Liver (tissue), 8 donors: ENCODE measurements at regions not wholly inside any gene's neighbourhood (a gene's known extent, or its start where the extent isn't known, plus 50 kb on each side); places are given as distances from the start of the nearest gene placed in this dataset.
A peak's percentile ranks its signal among the peaks of the same experiment; 100 is the strongest.

Experiments used
- DNase-seq: peaks from one replicate; pipeline ENCODE4 v3.0.0-alpha.2; 2017; ENCODE audit warnings: low spot score
- H3K27ac ChIP-seq, 2 donors: one replicate each; pipeline ENCODE4 v1.7.0; 2013; ENCODE audit warnings: inconsistent platforms in 2 of 2, low read length in 2 of 2, control low read depth in 1 of 2, low read depth in 1 of 2, mild to moderate bottlenecking in 1 of 2
- H3K27me3 ChIP-seq, 4 donors: one replicate each; pipeline versions ENCODE4 v1.6.1 to v1.7.0; 2013; ENCODE audit warnings: low read length in 3 of 4, inconsistent platforms in 1 of 4, mild to moderate bottlenecking in 1 of 4, moderate library complexity in 1 of 4; ENCODE audit not compliant: control insufficient read depth in 4 of 4, insufficient read depth in 4 of 4
- H3K36me3 ChIP-seq, 4 donors: one replicate each; pipeline versions ENCODE4 v1.6.1 to v1.7.0; 2013; ENCODE audit warnings: low read length in 3 of 4, mild to moderate bottlenecking in 3 of 4, low read depth in 1 of 4, moderate library complexity in 1 of 4; ENCODE audit not compliant: control insufficient read depth in 4 of 4, insufficient read depth in 3 of 4
- H3K4me1 ChIP-seq, 4 donors: one replicate each; pipeline versions ENCODE4 v1.6.1 to v1.7.0; 2013; ENCODE audit warnings: low read length in 3 of 4, mild to moderate bottlenecking in 3 of 4, moderate library complexity in 1 of 4; ENCODE audit not compliant: control insufficient read depth in 4 of 4, insufficient read depth in 4 of 4
- H3K4me3 ChIP-seq, 3 donors: one replicate each; pipeline versions ENCODE4 v1.6.1 to v1.7.0; 2013; ENCODE audit warnings: low read length in 3 of 3, control low read depth in 1 of 3, low read depth in 1 of 3, mild to moderate bottlenecking in 1 of 3
- H3K9ac ChIP-seq, 2 donors: one replicate each; pipeline ENCODE4 v1.7.0; 2013; ENCODE audit warnings: low read length in 2 of 2, mild to moderate bottlenecking in 2 of 2, moderate library complexity in 2 of 2, control low read depth in 1 of 2, low read depth in 1 of 2
- H3K9me3 ChIP-seq, 4 donors: one replicate each; pipeline versions ENCODE4 v1.6.1 to v1.7.0; 2013; ENCODE audit warnings: low read length in 3 of 4; ENCODE audit not compliant: control insufficient read depth in 4 of 4
- EGR1 ChIP-seq, 2 donors: IDR thresholded peaks; 2 replicates each; pipeline ENCODE4 v1.6.1; 2016 to 2018; ENCODE audit warnings: antibody characterized with exemption in 2 of 2, low read depth in 2 of 2
- FOXA1 ChIP-seq: IDR thresholded peaks from 2 replicates; pipeline ENCODE4 v1.6.1; 2016; ENCODE audit warnings: antibody characterized with exemption
- FOXA2 ChIP-seq: IDR thresholded peaks from 2 replicates; pipeline ENCODE4 v1.6.1; 2016; ENCODE audit warnings: antibody characterized with exemption
- GABPA ChIP-seq, 2 donors: IDR thresholded peaks in 1 of 2; conservative IDR thresholded peaks in 1 of 2; 2 replicates each; pipeline ENCODE4 v1.6.1; 2016; ENCODE audit warnings: antibody characterized with exemption in 2 of 2, mild to moderate bottlenecking in 1 of 2, moderate library complexity in 1 of 2
- HNF4A ChIP-seq, 2 donors: conservative IDR thresholded peaks; 2 replicates each; pipeline ENCODE4 v1.6.1; 2016; ENCODE audit warnings: antibody characterized with exemption in 2 of 2, mild to moderate bottlenecking in 2 of 2
- HNF4G ChIP-seq: IDR thresholded peaks from 2 replicates; pipeline ENCODE4 v1.6.1; 2016; ENCODE audit warnings: antibody characterized with exemption
- JUND ChIP-seq, 2 donors: IDR thresholded peaks; 2 replicates each; pipeline ENCODE4 v1.6.1; 2016; ENCODE audit warnings: antibody characterized with exemption in 2 of 2
- NR2F2 ChIP-seq: IDR thresholded peaks from 2 replicates; pipeline ENCODE4 v1.6.1; 2016; ENCODE audit warnings: antibody characterized with exemption
- RAD21 ChIP-seq, 2 donors: IDR thresholded peaks; 2 replicates each; pipeline ENCODE4 v1.6.1; 2016; ENCODE audit warnings: antibody characterized with exemption in 2 of 2, mild to moderate bottlenecking in 2 of 2
- RXRA ChIP-seq, 2 donors: IDR thresholded peaks; 2 replicates each; pipeline ENCODE4 v1.6.1; 2017 to 2018; ENCODE audit warnings: antibody characterized with exemption in 2 of 2, mild to moderate bottlenecking in 1 of 2
- SP1 ChIP-seq: IDR thresholded peaks from 2 replicates; pipeline ENCODE4 v1.6.1; 2018; ENCODE audit warnings: antibody characterized with exemption, mild to moderate bottlenecking
- TAF1 ChIP-seq: conservative IDR thresholded peaks from 2 replicates; pipeline ENCODE4 v1.6.1; 2016; ENCODE audit warnings: antibody characterized with exemption, mild to moderate bottlenecking
- YY1 ChIP-seq: IDR thresholded peaks from 2 replicates; pipeline ENCODE4 v1.6.1; 2016; ENCODE audit warnings: antibody characterized with exemption, mild to moderate bottlenecking
- WGBS: extraction: QIAGEN DNeasy Blood & Tissue Kit; methylation state at CpG from one replicate; pipeline ENCODE4 v1.1.7; 2013; 5-methylcytosine and 5-hydroxymethylcytosine counted together
- TF ChIP-seq, protein P1 (sequence below): fragments of 150-350 bp; IDR thresholded peaks from 2 replicates; pipeline ENCODE4 v1.5.1; 2017; ENCODE audit warnings: improper control_type of control experiment, low read depth, low read length; ENCODE audit not compliant: missing input control
- TF ChIP-seq, protein P2 (sequence below): IDR thresholded peaks from 2 replicates; pipeline ENCODE4 v1.6.1; 2016; ENCODE audit warnings: antibody characterized with exemption
- TF ChIP-seq, protein P3 (sequence below): IDR thresholded peaks from 2 replicates; pipeline ENCODE4 v1.6.1; 2016; ENCODE audit warnings: antibody characterized with exemption
- TF ChIP-seq, protein P4 (sequence below): IDR thresholded peaks from 2 replicates; pipeline ENCODE4 v1.6.1; 2016; ENCODE audit warnings: antibody characterized with exemption
- TF ChIP-seq, protein P5 (sequence below): IDR thresholded peaks from 2 replicates; pipeline ENCODE4 v1.6.1; 2016; ENCODE audit warnings: antibody characterized with exemption, mild to moderate bottlenecking
- donor health status: healthy.
- donor health status: healthy.
- donor health status: healthy.
- donor health status: healthy.
- donor health status: healthy.

DNA sequence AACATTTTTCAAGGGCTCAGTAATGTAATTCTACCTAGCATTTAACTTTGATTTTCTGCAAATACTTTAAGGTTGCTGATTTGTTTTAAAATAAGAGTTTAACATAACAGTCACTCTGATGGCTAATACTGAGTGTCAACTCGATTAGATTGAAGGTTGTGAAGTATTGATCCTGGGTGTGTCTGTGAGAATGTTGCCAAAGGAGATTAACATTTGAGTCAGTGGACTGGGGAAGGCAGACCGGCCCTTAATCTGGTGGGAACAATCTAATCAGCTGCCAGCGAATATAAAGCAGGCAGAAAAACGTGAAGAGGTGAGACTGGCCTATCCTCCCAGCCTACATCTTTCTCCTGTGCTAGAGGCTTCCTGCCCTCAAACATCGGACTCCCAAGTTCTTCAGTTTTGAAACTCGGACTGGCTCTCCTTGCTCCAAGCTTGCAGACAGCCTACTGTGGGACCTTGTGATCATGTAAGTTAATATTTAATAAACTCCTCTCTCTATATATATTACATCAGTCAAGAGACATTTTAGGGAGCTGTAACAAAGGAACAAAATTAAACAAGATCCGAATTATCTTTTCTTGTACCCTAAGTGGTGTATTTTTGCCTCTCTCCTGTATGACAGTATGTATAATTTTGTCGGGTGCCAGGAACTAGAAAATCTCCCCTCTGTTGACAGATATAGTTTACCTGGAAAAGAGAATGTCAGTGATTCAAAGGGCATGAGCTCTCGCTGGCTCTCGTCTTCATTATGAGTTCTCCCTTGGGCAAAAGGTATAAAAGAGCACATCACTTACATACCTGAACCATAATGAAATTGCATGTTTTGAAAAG is 576.1 kb downstream of the LRRC70 start:
- WGBS, result 51% methylated on average over 10 of the region's 10 CpGs
- H3K27ac ChIP-seq, result no peak overlapping the region
- H3K27me3 ChIP-seq, result no peaks in the 10 kb centered on the region
- no peak for DNase-seq
- H3K4me1 ChIP-seq, result peaks cover 0 to 10% (median 6%) of the 10 kb centered on the region in 4 donors
- TF ChIP-seq, protein P1, sequence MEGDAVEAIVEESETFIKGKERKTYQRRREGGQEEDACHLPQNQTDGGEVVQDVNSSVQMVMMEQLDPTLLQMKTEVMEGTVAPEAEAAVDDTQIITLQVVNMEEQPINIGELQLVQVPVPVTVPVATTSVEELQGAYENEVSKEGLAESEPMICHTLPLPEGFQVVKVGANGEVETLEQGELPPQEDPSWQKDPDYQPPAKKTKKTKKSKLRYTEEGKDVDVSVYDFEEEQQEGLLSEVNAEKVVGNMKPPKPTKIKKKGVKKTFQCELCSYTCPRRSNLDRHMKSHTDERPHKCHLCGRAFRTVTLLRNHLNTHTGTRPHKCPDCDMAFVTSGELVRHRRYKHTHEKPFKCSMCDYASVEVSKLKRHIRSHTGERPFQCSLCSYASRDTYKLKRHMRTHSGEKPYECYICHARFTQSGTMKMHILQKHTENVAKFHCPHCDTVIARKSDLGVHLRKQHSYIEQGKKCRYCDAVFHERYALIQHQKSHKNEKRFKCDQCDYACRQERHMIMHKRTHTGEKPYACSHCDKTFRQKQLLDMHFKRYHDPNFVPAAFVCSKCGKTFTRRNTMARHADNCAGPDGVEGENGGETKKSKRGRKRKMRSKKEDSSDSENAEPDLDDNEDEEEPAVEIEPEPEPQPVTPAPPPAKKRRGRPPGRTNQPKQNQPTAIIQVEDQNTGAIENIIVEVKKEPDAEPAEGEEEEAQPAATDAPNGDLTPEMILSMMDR, result no peak
- TF ChIP-seq, protein P2, sequence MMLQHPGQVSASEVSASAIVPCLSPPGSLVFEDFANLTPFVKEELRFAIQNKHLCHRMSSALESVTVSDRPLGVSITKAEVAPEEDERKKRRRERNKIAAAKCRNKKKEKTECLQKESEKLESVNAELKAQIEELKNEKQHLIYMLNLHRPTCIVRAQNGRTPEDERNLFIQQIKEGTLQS, result no peak
- TF ChIP-seq HNF4G, result no peak
- no peak for TF ChIP-seq NR2F2
- no peak for TF ChIP-seq FOXA2
- TF ChIP-seq RAD21 (IDR thresholded peaks at IDR 0.05), result no peak
- TF ChIP-seq FOXA1, result no peak
- no peak for TF ChIP-seq YY1
- TF ChIP-seq HNF4A (conservative IDR thresholded peaks at IDR 0.05), result peak; percentile 9 to 36
- TF ChIP-seq, protein P3, sequence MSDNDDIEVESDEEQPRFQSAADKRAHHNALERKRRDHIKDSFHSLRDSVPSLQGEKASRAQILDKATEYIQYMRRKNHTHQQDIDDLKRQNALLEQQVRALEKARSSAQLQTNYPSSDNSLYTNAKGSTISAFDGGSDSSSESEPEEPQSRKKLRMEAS, result no peak
- TF ChIP-seq, protein P4, sequence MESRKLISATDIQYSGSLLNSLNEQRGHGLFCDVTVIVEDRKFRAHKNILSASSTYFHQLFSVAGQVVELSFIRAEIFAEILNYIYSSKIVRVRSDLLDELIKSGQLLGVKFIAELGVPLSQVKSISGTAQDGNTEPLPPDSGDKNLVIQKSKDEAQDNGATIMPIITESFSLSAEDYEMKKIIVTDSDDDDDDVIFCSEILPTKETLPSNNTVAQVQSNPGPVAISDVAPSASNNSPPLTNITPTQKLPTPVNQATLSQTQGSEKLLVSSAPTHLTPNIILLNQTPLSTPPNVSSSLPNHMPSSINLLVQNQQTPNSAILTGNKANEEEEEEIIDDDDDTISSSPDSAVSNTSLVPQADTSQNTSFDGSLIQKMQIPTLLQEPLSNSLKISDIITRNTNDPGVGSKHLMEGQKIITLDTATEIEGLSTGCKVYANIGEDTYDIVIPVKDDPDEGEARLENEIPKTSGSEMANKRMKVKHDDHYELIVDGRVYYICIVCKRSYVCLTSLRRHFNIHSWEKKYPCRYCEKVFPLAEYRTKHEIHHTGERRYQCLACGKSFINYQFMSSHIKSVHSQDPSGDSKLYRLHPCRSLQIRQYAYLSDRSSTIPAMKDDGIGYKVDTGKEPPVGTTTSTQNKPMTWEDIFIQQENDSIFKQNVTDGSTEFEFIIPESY, result no peak
- peak; percentile 42 for TF ChIP-seq SP1
- TF ChIP-seq, protein P5, sequence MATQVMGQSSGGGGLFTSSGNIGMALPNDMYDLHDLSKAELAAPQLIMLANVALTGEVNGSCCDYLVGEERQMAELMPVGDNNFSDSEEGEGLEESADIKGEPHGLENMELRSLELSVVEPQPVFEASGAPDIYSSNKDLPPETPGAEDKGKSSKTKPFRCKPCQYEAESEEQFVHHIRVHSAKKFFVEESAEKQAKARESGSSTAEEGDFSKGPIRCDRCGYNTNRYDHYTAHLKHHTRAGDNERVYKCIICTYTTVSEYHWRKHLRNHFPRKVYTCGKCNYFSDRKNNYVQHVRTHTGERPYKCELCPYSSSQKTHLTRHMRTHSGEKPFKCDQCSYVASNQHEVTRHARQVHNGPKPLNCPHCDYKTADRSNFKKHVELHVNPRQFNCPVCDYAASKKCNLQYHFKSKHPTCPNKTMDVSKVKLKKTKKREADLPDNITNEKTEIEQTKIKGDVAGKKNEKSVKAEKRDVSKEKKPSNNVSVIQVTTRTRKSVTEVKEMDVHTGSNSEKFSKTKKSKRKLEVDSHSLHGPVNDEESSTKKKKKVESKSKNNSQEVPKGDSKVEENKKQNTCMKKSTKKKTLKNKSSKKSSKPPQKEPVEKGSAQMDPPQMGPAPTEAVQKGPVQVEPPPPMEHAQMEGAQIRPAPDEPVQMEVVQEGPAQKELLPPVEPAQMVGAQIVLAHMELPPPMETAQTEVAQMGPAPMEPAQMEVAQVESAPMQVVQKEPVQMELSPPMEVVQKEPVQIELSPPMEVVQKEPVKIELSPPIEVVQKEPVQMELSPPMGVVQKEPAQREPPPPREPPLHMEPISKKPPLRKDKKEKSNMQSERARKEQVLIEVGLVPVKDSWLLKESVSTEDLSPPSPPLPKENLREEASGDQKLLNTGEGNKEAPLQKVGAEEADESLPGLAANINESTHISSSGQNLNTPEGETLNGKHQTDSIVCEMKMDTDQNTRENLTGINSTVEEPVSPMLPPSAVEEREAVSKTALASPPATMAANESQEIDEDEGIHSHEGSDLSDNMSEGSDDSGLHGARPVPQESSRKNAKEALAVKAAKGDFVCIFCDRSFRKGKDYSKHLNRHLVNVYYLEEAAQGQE, result no peak
- TF ChIP-seq RXRA (IDR thresholded peaks at IDR 0.05), result peak in 1 of 2 donors; percentile 27
- TF ChIP-seq EGR1 (IDR thresholded peaks at IDR 0.05; ENCODE audit: low read depth in 2 of 2), result no peak
- peak; percentile 81 for TF ChIP-seq TAF1
- peak in 1 of 2 donors; percentile 49 for TF ChIP-seq JUND (IDR thresholded peaks at IDR 0.05)
- TF ChIP-seq GABPA (IDR thresholded peaks at IDR 0.05 in 1 of 2, conservative IDR thresholded peaks at IDR 0.05 in 1 of 2), result no peak
- no peaks in the 10 kb centered on the region for H3K36me3 ChIP-seq
- H3K9me3 ChIP-seq, result no peaks in the 10 kb centered on the region
- no peak overlapping the region for H3K4me3 ChIP-seq
- H3K9ac ChIP-seq, result no peak overlapping the region
